Chondrocyte (in vitro differentiated cells): ENCODE measurements at regions not wholly inside any gene's neighbourhood (a gene's known extent, or its start where the extent isn't known, plus 50 kb on each side); places are given as distances from the start of the nearest gene placed in this dataset.
A peak's percentile ranks its signal among the peaks of the same experiment; 100 is the strongest.

Experiments
- DNase-seq: peaks from one replicate; pipeline ENCODE4 v3.0.0; 2021; ENCODE audit warnings: mixed read lengths, low spot score
- H3K27ac Mint-ChIP-seq: one replicate; pipeline ENCODE4 v1.8.0; 2021; ENCODE audit warnings: mild to moderate bottlenecking, moderate library complexity, mixed read lengths; ENCODE audit not compliant: unreplicated experiment
- H3K27me3 Mint-ChIP-seq: 2 replicates; pipeline ENCODE4 v1.8.0; 2021; ENCODE audit warnings: low read depth, mixed read lengths
- H3K36me3 Mint-ChIP-seq: 2 replicates; pipeline ENCODE4 v1.8.0; 2021; ENCODE audit warnings: low read depth, mixed read lengths
- H3K4me1 Mint-ChIP-seq: 2 replicates; pipeline ENCODE4 v1.8.0; 2021; ENCODE audit warnings: low read depth, mild to moderate bottlenecking, mixed read lengths
- H3K4me3 Mint-ChIP-seq: one replicate; pipeline ENCODE4 v1.8.0; 2021; ENCODE audit warnings: mild to moderate bottlenecking, moderate library complexity, mixed read lengths; ENCODE audit not compliant: unreplicated experiment
- H3K9me3 Mint-ChIP-seq: 2 replicates; pipeline ENCODE4 v1.8.0; 2021; ENCODE audit warnings: low read depth, mixed read lengths
- TF ChIP-seq, protein P1 (sequence below): fragments of 200-600 bp; sonication (generic); IDR thresholded peaks from 2 replicates; pipeline ENCODE4 v1.5.0; 2021; ENCODE audit warnings: antibody characterized with exemption, mild to moderate bottlenecking, moderate library complexity

DNA sequence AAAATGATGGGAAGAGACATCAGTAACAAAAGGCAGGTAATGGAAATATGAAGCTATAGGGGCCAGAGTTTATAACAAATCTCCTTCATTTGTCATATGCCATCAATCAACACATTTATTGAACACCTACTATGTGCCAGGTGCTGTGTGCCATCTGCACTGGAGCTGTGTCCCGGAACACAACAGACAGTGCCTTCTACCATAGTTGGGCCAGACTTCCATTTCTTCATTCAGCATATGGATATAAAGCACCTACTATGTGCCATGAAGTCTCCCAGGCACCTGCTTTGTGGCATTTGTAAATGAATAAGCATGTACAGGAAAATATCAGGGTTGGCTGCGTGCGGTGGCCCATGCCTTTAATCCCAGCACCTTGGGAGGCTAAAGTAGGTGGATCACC, 112.5 kb upstream of the ERCC6L2 start:
- peaks cover 2% of the 10 kb centered on the region for H3K27me3 Mint-ChIP-seq
- no peak overlapping the region for H3K27ac Mint-ChIP-seq
- no peaks in the 10 kb centered on the region for H3K36me3 Mint-ChIP-seq
- no peak overlapping the region for H3K4me3 Mint-ChIP-seq
- H3K9me3 Mint-ChIP-seq: no peaks in the 10 kb centered on the region
- TF ChIP-seq, protein P1, sequence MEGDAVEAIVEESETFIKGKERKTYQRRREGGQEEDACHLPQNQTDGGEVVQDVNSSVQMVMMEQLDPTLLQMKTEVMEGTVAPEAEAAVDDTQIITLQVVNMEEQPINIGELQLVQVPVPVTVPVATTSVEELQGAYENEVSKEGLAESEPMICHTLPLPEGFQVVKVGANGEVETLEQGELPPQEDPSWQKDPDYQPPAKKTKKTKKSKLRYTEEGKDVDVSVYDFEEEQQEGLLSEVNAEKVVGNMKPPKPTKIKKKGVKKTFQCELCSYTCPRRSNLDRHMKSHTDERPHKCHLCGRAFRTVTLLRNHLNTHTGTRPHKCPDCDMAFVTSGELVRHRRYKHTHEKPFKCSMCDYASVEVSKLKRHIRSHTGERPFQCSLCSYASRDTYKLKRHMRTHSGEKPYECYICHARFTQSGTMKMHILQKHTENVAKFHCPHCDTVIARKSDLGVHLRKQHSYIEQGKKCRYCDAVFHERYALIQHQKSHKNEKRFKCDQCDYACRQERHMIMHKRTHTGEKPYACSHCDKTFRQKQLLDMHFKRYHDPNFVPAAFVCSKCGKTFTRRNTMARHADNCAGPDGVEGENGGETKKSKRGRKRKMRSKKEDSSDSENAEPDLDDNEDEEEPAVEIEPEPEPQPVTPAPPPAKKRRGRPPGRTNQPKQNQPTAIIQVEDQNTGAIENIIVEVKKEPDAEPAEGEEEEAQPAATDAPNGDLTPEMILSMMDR: no peak
- H3K4me1 Mint-ChIP-seq: peaks cover 17% of the 10 kb centered on the region
- no peak for DNase-seq

DNA sequence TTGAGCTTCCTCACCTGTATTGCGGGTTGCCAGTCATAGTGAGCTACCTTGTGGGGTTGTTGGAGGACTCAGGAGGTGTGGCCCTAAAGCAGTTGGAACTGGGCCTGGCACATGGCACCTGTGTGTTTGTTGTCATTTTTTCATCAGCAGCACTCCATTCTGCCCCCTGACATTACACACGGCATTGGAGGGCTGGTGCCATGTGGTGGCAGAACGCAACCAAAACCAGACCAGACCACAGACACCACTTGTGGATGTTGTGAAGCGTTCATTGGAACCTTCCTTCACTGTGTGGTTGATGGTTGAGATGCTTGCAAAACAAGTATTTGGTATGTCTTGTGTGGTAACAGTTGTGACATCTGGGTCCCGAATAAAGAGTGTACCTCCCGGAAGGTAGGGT, 113.2 kb upstream of the ERCC6L2 start:
- no peak for DNase-seq
- TF ChIP-seq, protein P1: no peak
- H3K36me3 Mint-ChIP-seq: no peaks in the 10 kb centered on the region
- no peak overlapping the region for H3K4me3 Mint-ChIP-seq
- peaks cover 2% of the 10 kb centered on the region for H3K27me3 Mint-ChIP-seq
- H3K27ac Mint-ChIP-seq: no peak overlapping the region
- no peaks in the 10 kb centered on the region for H3K9me3 Mint-ChIP-seq
- peaks cover 19% of the 10 kb centered on the region for H3K4me1 Mint-ChIP-seq

DNA sequence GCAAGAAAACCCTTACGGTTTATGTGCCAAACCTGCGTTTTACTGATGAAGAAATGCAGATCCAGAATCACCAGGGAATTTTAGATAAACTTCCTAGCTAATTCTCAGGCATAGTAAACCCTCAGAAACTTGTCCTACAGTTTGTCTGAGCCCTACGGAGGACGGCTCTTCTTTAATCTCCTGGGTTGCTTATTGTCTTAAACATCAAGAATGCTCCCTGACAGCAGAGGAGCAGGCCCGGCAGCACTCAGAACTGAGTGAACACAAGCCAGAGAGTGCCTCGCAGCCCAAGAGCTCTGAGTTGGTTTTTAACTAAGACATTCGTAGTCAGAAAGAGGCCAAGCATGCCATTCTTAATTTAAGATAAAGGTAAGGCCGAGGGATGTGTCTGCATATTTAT, 114.7 kb upstream of the ERCC6L2 start:
- Mint-ChIP-seq H3K27me3 (peaks cover 2% of the 10 kb centered on the region), H3K27ac (peak overlapping the region; percentile 27)

DNA sequence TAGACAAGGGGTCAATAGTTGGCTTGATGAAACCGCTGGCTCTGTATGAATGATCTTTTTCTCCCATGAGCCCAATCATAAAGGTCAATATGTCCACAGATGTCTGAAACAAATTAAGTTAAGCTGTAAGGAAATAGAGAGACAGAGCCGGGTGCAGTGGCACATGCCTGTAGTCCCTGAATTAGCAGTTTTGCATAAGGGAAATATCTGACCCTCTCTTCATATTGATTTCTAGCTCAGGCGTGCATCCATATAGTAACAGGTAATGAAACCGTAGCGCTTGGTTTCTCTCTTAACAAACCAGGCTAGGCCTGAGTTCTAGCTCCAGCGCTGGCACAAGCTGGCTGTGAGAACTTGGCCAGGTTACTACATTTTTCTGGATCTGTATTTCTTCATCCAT, 118.1 kb upstream of the ERCC6L2 start:
- peaks cover 2% of the 10 kb centered on the region for H3K27me3 Mint-ChIP-seq
- H3K36me3 Mint-ChIP-seq: no peaks in the 10 kb centered on the region
- no peaks in the 10 kb centered on the region for H3K9me3 Mint-ChIP-seq
- DNase-seq: no peak
- no peak overlapping the region for H3K4me3 Mint-ChIP-seq
- H3K27ac Mint-ChIP-seq: peak overlapping the region; percentile 67
- peaks cover 28% of the 10 kb centered on the region for H3K4me1 Mint-ChIP-seq
- TF ChIP-seq, protein P1: no peak

More for the DNA sequence above, 114.7 kb upstream of the ERCC6L2 start:
- Mint-ChIP-seq H3K4me3 (no peak overlapping the region), H3K9me3 (no peaks in the 10 kb centered on the region), H3K36me3 (no peaks in the 10 kb centered on the region), H3K4me1 (peaks cover 31% of the 10 kb centered on the region)
- no peak for DNase-seq
- TF ChIP-seq, protein P1: no peak

DNA sequence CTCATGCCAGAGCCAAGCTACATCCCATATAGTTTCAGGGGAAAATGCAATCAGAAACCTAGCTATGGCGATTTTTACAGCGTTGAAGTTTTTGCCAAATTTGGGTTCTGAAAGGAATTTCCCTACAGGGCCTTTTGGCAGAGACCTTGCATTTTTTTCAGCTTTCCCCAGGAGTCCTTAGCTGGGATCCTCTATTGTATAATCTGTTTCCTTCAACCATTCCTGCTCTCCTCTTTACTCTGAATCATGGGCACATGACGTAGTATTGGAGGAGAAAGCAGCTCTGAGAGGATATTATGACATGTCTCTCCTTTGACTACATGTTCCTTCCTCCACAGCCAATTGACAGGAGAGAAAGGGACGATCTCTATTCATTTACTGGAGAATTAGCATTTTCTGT, 118.5 kb upstream of the ERCC6L2 start:
- Mint-ChIP-seq H3K9me3 (no peaks in the 10 kb centered on the region), H3K27ac (peak overlapping the region; percentile 67), H3K27me3 (peaks cover 2% of the 10 kb centered on the region), H3K36me3 (no peaks in the 10 kb centered on the region), H3K4me3 (no peak overlapping the region), H3K4me1 (peaks cover 28% of the 10 kb centered on the region)
- TF ChIP-seq, protein P1: no peak
- DNase-seq: no peak
